HG02840 (cell line): ENCODE measurements at regions not wholly inside any gene's neighbourhood (a gene's known extent, or its start where the extent isn't known, plus 50 kb on each side); places are given as distances from the start of the nearest gene placed in this dataset.
"Not testable (repeated sequence)": the region's sequence is repeated elsewhere in the genome, so short reads cannot be mapped to it uniquely, and the experiment has no call there.

ENCODE experiments used
- ATAC-seq: cut with Tn5 transposase; IDR thresholded peaks from one replicate; pipeline ENCODE4 v1.9.1; 2021; ENCODE audit warnings: mild to moderate bottlenecking, moderate library complexity, moderate number of reproducible peaks; ENCODE audit not compliant: unreplicated experiment, low FRiP score

GRCh38 chr6:150681578-150682395 lies 82.1 kb downstream of the PLEKHG1 start:
- no peak for ATAC-seq

- no peak for ATAC-seq
Observed at GRCh38 chr6:150683320-150683719, 83.6 kb downstream of the PLEKHG1 start.

GRCh38 chr6:150684161-150684560 lies 84.5 kb downstream of the PLEKHG1 start:
- ATAC-seq, result no peak

- no peak for ATAC-seq
Observed at GRCh38 chr6:150684714-150685459, 85.2 kb downstream of the PLEKHG1 start.

GRCh38 chr6:150685860-150686259 lies 86.2 kb downstream of the PLEKHG1 start:
- no peak for ATAC-seq

GRCh38 chr6:150686566-150686965 lies 86.9 kb downstream of the PLEKHG1 start:
- no peak for ATAC-seq

- ATAC-seq, result no peak
Observed at GRCh38 chr6:150687508-150687907, 87.8 kb downstream of the PLEKHG1 start.

GRCh38 chr6:150689900-150690590 lies 90.4 kb downstream of the PLEKHG1 start:
- ATAC-seq, result no peak

GRCh38 chr6:150690681-150691080 lies 91.0 kb downstream of the PLEKHG1 start:
- no peak for ATAC-seq

- ATAC-seq, result no peak
Observed at GRCh38 chr6:150691463-150691862, 91.8 kb downstream of the PLEKHG1 start.

- ATAC-seq, result peak; percentile 82
Observed at GRCh38 chr6:150692604-150693003, 92.9 kb downstream of the PLEKHG1 start.

- no peak for ATAC-seq
Observed at GRCh38 chr6:150694889-150695288, 95.2 kb downstream of the PLEKHG1 start.

GRCh38 chr6:150695652-150696051 lies 96.0 kb downstream of the PLEKHG1 start:
- ATAC-seq, result no peak

- ATAC-seq, result no peak
Observed at GRCh38 chr6:150696190-150696589, 96.5 kb downstream of the PLEKHG1 start.

- not testable (repeated sequence) for ATAC-seq
Observed at GRCh38 chr6:150696918-150697317, 97.2 kb downstream of the PLEKHG1 start.

GRCh38 chr6:150697515-150697914 lies 97.8 kb downstream of the PLEKHG1 start:
- ATAC-seq, result no peak

GRCh38 chr6:150698391-150698790 lies 98.7 kb downstream of the PLEKHG1 start:
- no peak for ATAC-seq

GRCh38 chr6:150702675-150703074 lies 103.0 kb downstream of the PLEKHG1 start:
- ATAC-seq, result no peak

GRCh38 chr6:150704447-150705192 lies 104.9 kb downstream of the PLEKHG1 start:
- ATAC-seq, result no peak

GRCh38 chr6:150705392-150705791 lies 105.7 kb downstream of the PLEKHG1 start:
- no peak for ATAC-seq
